Right atrium auricular region (tissue), 2 donors: ENCODE measurements at regions not wholly inside any gene's neighbourhood (a gene's known extent, or its start where the extent isn't known, plus 50 kb on each side); places are given as distances from the start of the nearest gene placed in this dataset.

Experiments used
- DNase-seq: peaks from one replicate; pipeline ENCODE4 v3.0.0-alpha.2; 2019; ENCODE audit warnings: low spot score
- H3K27ac ChIP-seq, 2 donors: fragments of 200-600 bp; sonication (generic); 1 replicate in 1 of 2; 2 replicates in 1 of 2; pipeline ENCODE4 v1.5.1; 2016 to 2019
- H3K27me3 ChIP-seq, 2 donors: fragments of 200-600 bp; sonication (generic); one replicate each; pipeline versions ENCODE4 v1.5.1 to v1.6.0; 2017 to 2019
- H3K36me3 ChIP-seq: fragments of 200-600 bp; sonication (generic); one replicate; pipeline ENCODE4 v1.5.1; 2016
- H3K4me1 ChIP-seq, 2 donors: fragments of 200-600 bp; sonication (generic); one replicate each; pipeline versions ENCODE4 v1.5.1 to v1.6.0; 2017 to 2019
- H3K4me3 ChIP-seq, 2 donors: fragments of 200-600 bp; sonication (generic); 1 replicate in 1 of 2; 2 replicates in 1 of 2; pipeline ENCODE4 v1.5.1; 2017 to 2019; ENCODE audit warnings: mild to moderate bottlenecking in 1 of 2, moderate library complexity in 1 of 2
- H3K9me3 ChIP-seq, 2 donors: fragments of 200-600 bp; sonication (generic); one replicate each; pipeline ENCODE4 v1.5.1; 2019
- TF ChIP-seq, protein P1 (sequence below), 2 donors: fragments of 200-600 bp; sonication (generic); IDR thresholded peaks; one replicate each; pipeline ENCODE4 v1.5.1; 2019; ENCODE audit warnings: antibody characterized with exemption in 2 of 2

DNA sequence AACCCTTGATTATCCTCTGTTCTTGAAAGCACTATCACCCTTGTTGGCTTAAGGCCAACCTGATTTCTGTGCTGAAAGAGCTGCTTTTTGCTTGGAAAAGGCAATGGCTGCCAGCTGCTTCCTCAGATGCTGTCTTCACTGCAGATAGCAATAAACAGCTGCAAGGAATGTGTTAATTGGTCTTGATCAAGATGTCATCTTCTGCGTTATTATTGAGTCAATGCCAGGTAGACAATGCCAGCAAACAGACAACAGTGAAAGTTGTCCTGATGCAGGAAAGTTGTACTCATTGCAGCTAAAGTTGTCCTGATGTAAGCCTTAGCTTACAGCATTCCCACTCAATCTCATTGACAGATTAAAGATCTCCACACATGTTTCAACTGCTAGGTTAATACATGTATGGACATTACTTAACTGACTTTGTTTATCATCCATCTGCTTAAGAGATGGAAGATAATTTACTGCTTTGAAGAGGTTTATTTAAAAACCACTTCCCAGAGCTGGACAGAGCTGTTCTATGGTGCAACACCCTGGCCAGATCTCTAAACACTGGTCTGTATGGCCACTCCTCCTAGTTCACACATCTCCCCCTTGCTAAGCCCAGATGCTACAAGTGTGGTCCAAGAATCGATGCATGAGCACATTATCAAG lies 251.0 kb upstream of the MCTP2 start:
- Histone ChIP-seq H3K9me3 (no peaks in the 10 kb centered on the region), H3K27me3 (no peaks in the 10 kb centered on the region), H3K36me3 (no peaks in the 10 kb centered on the region), H3K4me3 (no peak overlapping the region), H3K27ac (peak overlapping the region in 1 of 2 donors; percentile 23), H3K4me1 (no peaks in the 10 kb centered on the region)
- TF ChIP-seq, protein P1, sequence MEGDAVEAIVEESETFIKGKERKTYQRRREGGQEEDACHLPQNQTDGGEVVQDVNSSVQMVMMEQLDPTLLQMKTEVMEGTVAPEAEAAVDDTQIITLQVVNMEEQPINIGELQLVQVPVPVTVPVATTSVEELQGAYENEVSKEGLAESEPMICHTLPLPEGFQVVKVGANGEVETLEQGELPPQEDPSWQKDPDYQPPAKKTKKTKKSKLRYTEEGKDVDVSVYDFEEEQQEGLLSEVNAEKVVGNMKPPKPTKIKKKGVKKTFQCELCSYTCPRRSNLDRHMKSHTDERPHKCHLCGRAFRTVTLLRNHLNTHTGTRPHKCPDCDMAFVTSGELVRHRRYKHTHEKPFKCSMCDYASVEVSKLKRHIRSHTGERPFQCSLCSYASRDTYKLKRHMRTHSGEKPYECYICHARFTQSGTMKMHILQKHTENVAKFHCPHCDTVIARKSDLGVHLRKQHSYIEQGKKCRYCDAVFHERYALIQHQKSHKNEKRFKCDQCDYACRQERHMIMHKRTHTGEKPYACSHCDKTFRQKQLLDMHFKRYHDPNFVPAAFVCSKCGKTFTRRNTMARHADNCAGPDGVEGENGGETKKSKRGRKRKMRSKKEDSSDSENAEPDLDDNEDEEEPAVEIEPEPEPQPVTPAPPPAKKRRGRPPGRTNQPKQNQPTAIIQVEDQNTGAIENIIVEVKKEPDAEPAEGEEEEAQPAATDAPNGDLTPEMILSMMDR (IDR thresholded peaks at IDR 0.05): no peak
- DNase-seq: no peak

DNA sequence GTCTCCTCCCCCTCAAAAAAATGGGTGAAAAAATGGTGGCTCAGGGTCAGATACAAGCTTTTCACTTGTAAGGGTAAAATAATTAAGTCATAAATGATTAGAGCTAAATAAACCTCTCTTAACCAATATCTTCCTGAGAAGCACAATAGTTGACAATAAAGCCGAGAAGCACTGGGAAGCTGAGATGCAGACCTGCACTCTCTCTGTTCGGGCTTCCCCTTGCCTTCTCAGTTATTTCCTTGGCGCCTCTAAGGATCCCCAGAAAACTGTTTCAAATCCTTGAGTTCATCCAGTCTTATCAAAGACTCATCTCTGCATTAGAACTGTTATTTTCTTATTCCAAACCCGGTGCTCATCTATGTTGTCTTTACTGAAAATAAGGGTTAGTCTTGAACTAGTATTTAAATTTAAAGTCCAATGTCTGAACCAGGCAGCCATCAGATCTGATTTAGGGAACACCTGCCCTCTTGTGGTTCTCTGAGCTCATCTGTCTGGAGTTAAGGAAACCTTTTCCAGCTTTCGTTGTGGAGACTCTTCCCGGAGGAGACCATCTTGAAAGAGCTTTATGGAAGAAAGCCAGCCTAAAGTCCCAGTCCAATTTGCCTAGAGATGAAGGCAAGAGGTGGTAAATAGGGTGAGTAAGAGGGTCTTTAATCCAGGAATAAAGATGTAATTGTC lies 256.4 kb upstream of the MCTP2 start:
- TF ChIP-seq, protein P1 (IDR thresholded peaks at IDR 0.05): peak in 1 of 2 donors; percentile 54
- DNase-seq: no peak
- H3K27ac ChIP-seq: no peak overlapping the region

DNA sequence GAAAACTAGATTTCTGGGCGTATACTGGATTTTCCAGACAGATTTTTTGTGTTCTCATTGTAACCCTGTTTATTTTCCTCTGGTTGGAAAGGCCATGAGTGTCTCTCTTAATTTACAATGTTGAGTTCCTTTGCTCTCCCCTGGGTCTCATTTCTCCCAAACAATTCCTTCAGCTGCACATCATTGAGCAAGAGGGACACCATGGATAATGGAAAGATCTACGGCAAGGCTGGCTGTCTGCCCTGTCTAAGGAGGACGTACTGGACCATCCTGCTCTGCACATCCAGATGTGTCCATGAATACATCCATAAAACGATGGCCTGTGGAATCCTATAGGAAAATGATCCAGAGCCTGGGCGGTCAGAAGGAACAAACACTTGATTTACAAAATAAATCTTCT lies 258.1 kb upstream of the MCTP2 start:
- H3K4me3 ChIP-seq: no peak overlapping the region
- no peaks in the 10 kb centered on the region for H3K36me3 ChIP-seq
- no peak overlapping the region for H3K27ac ChIP-seq
- no peaks in the 10 kb centered on the region for H3K9me3 ChIP-seq
- no peak for DNase-seq
- no peaks in the 10 kb centered on the region for H3K27me3 ChIP-seq
- no peaks in the 10 kb centered on the region for H3K4me1 ChIP-seq
- TF ChIP-seq, protein P1 (IDR thresholded peaks at IDR 0.05): no peak

More for the DNA sequence above, 256.4 kb upstream of the MCTP2 start:
- Histone ChIP-seq H3K4me1 (no peaks in the 10 kb centered on the region), H3K4me3 (no peak overlapping the region), H3K36me3 (no peaks in the 10 kb centered on the region), H3K9me3 (no peaks in the 10 kb centered on the region), H3K27me3 (no peaks in the 10 kb centered on the region)

DNA sequence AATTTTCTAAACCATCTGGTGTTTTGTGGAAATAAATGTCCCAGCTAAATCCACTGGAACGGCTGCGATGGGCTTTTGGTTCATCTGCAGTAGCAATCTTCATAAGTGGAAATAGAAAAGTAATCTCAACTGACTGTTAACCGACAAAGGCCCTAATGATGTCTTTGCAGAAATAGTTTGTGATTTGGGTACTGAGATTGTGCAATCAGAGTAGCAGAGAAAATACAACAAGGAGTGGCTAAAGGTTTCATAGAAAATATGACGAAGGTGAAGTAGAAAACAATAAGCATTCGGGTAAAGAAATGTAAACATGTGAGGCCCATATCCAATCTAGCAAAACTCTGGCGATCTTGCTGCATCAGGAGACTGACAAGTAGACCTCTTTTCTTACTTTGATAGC lies 262.6 kb upstream of the MCTP2 start:
- DNase-seq: no peak
- no peaks in the 10 kb centered on the region for H3K27me3 ChIP-seq
- TF ChIP-seq, protein P1 (IDR thresholded peaks at IDR 0.05): no peak
- H3K9me3 ChIP-seq: no peaks in the 10 kb centered on the region
- no peak overlapping the region for H3K4me3 ChIP-seq
- no peaks in the 10 kb centered on the region for H3K36me3 ChIP-seq
- H3K27ac ChIP-seq: no peak overlapping the region
- no peaks in the 10 kb centered on the region for H3K4me1 ChIP-seq

DNA sequence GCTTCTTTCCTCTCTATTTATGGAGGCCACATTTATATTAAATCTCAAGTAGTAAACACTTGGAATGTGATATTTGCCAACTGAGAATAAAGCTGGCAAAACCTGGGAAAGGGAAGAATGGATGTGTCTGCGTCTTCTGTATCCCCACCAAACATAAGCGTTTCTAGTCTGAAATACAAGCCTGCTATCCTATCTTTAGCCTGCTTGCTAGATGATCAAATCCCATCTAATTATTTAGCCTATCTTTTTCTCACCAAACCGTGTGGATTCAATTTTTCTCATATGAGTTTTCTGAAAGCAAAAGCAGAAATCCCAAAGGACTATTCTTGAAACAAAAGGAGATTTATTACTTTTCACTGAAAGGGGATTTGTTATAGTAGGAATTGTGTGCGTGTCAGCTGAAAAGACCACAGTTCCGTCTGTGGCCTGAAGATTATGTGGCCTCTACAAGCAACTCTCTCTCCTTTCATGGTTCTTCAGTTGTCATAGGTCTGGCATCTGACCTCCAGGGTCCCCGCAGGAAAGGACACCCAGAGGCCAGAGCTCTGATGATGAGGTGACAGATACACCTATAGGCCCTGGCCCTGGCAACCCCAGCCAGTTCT lies 266.0 kb upstream of the MCTP2 start:
- TF ChIP-seq, protein P1 (IDR thresholded peaks at IDR 0.05): no peak
- Histone ChIP-seq H3K27me3 (no peaks in the 10 kb centered on the region), H3K27ac (no peak overlapping the region), H3K4me3 (no peak overlapping the region), H3K36me3 (no peaks in the 10 kb centered on the region), H3K4me1 (no peaks in the 10 kb centered on the region), H3K9me3 (no peaks in the 10 kb centered on the region)
- DNase-seq: no peak
